RWPE2 (cell line): ENCODE measurements at regions not wholly inside any gene's neighbourhood (a gene's known extent, or its start where the extent isn't known, plus 50 kb on each side); places are given as distances from the start of the nearest gene placed in this dataset.

Experiments
- ATAC-seq: fragments of 200-7000 bp; cut with Tn5 transposase; 3 replicates; pipeline ENCODE4 v1.9.1; 2021; ENCODE audit warnings: low read depth
- DNase-seq: peaks from one replicate; pipeline ENCODE4 v3.0.0-alpha.2; 2020; ENCODE audit warnings: low spot score
- H3K27ac ChIP-seq: fragments of 450-650 bp; 2 replicates; pipeline ENCODE4 v1.5.1; 2017; ENCODE audit warnings: mild to moderate bottlenecking; ENCODE audit not compliant: poor library complexity, severe bottlenecking
- H3K27me3 ChIP-seq: fragments of 250-450 bp; sonication (Bioruptor Pico); 2 replicates; pipeline ENCODE4 v1.5.1; 2021; ENCODE audit warnings: mild to moderate bottlenecking, moderate library complexity; ENCODE audit not compliant: insufficient read depth, poor library complexity, severe bottlenecking
- H3K36me3 ChIP-seq: fragments of 250-450 bp; sonication (Bioruptor Pico); 2 replicates; pipeline ENCODE4 v1.5.1; 2020; ENCODE audit warnings: low read depth, mild to moderate bottlenecking, moderate library complexity
- H3K4me1 ChIP-seq: fragments of 250-450 bp; sonication (Bioruptor Pico); 2 replicates; pipeline ENCODE4 v1.5.1; 2021; ENCODE audit warnings: mild to moderate bottlenecking, moderate library complexity; ENCODE audit not compliant: insufficient read depth, poor library complexity, severe bottlenecking
- H3K4me3 ChIP-seq: fragments of 250-450 bp; sonication (Bioruptor Pico); 2 replicates; pipeline ENCODE4 v1.5.1; 2021; ENCODE audit warnings: mild to moderate bottlenecking, moderate library complexity; ENCODE audit not compliant: severe bottlenecking
- H3K9me3 ChIP-seq: fragments of 250-450 bp; sonication (Bioruptor Pico); 2 replicates; pipeline ENCODE4 v1.5.1; 2021; ENCODE audit warnings: mild to moderate bottlenecking, moderate library complexity; ENCODE audit not compliant: severe bottlenecking
- CTCF ChIP-seq: fragments of 450-650 bp; IDR thresholded peaks from one replicate; pipeline ENCODE4 v1.5.1; 2017; ENCODE audit warnings: mild to moderate bottlenecking, moderate library complexity; ENCODE audit not compliant: poor library complexity, severe bottlenecking

- ATAC-seq: no peak
Observed at GRCh38 chr4:122555216-122555615, 65.7 kb downstream of the IL21 start.

GRCh38 chr4:122553432-122553831 lies 67.4 kb downstream of the IL21 start:
- Histone ChIP-seq H3K4me3 (no peak overlapping the region), H3K36me3 (no peaks in the 10 kb centered on the region), H3K27me3 (no peaks in the 10 kb centered on the region), H3K9me3 (no peaks in the 10 kb centered on the region), H3K27ac (no peak overlapping the region), H3K4me1 (no peaks in the 10 kb centered on the region)
- DNase-seq (no peak), ATAC-seq (no peak)
- no peak for TF ChIP-seq CTCF

More at GRCh38 chr4:122555216-122555615, 65.7 kb downstream of the IL21 start:
- Histone ChIP-seq H3K4me1 (no peaks in the 10 kb centered on the region), H3K36me3 (no peaks in the 10 kb centered on the region), H3K4me3 (no peak overlapping the region), H3K9me3 (no peaks in the 10 kb centered on the region), H3K27me3 (no peaks in the 10 kb centered on the region), H3K27ac (no peak overlapping the region)
- no peak for TF ChIP-seq CTCF
- DNase-seq: no peak

- ATAC-seq (no peak), DNase-seq (no peak)
- no peaks in the 10 kb centered on the region for H3K9me3 ChIP-seq
- TF ChIP-seq CTCF: no peak
- H3K4me3 ChIP-seq: no peak overlapping the region
- H3K27ac ChIP-seq: no peak overlapping the region
- H3K4me1 ChIP-seq: no peaks in the 10 kb centered on the region
- no peaks in the 10 kb centered on the region for H3K36me3 ChIP-seq
- H3K27me3 ChIP-seq: no peaks in the 10 kb centered on the region
Observed at GRCh38 chr4:122552898-122553297, 68.0 kb downstream of the IL21 start.

- no peaks in the 10 kb centered on the region for H3K36me3 ChIP-seq
- DNase-seq: no peak
- no peaks in the 10 kb centered on the region for H3K27me3 ChIP-seq
- H3K9me3 ChIP-seq: no peaks in the 10 kb centered on the region
- no peaks in the 10 kb centered on the region for H3K4me1 ChIP-seq
- no peak overlapping the region for H3K27ac ChIP-seq
- no peak for TF ChIP-seq CTCF
- ATAC-seq: no peak
- H3K4me3 ChIP-seq: no peak overlapping the region
Observed at GRCh38 chr4:122548886-122549630, 71.8 kb downstream of the IL21 start.

GRCh38 chr4:122548452-122548851 lies 72.4 kb downstream of the IL21 start:
- ATAC-seq: peak; percentile 52; the same call in 2 of the 3 replicates
- no peak for TF ChIP-seq CTCF
- Histone ChIP-seq H3K27me3 (no peaks in the 10 kb centered on the region), H3K36me3 (no peaks in the 10 kb centered on the region), H3K4me3 (no peak overlapping the region), H3K4me1 (no peaks in the 10 kb centered on the region), H3K27ac (no peak overlapping the region), H3K9me3 (no peaks in the 10 kb centered on the region)
- DNase-seq: no peak
